ENCODE measurements at regions not wholly inside any gene's neighbourhood (a gene's known extent, or its start where the extent isn't known, plus 50 kb on each side); places are given as distances from the start of the nearest gene placed in this dataset.
"Not testable (repeated sequence)": the region's sequence is repeated elsewhere in the genome, so short reads cannot be mapped to it uniquely, and the experiment has no call there.

DNA sequence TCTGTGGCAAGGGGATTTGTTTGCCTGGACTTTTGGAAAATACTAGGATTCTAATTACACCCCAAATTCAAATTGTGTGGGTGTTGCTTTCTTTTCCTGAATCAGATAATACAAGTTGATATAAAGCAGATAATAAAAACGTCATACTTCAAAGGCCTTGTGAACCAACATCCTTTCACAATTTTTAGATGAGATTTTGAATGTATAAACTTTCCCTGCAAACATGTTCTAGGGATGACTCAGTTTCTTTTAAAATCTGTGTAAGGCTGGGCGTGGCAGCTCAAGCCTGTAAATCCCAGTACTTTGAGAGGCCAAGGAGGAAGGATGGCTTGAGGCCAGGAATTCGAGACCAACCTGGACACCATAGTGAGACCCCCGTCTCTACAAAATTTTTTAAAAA, 182.4 kb downstream of the C12orf75 start:
- TF ChIP-seq, protein P1, sequence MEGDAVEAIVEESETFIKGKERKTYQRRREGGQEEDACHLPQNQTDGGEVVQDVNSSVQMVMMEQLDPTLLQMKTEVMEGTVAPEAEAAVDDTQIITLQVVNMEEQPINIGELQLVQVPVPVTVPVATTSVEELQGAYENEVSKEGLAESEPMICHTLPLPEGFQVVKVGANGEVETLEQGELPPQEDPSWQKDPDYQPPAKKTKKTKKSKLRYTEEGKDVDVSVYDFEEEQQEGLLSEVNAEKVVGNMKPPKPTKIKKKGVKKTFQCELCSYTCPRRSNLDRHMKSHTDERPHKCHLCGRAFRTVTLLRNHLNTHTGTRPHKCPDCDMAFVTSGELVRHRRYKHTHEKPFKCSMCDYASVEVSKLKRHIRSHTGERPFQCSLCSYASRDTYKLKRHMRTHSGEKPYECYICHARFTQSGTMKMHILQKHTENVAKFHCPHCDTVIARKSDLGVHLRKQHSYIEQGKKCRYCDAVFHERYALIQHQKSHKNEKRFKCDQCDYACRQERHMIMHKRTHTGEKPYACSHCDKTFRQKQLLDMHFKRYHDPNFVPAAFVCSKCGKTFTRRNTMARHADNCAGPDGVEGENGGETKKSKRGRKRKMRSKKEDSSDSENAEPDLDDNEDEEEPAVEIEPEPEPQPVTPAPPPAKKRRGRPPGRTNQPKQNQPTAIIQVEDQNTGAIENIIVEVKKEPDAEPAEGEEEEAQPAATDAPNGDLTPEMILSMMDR (conservative IDR thresholded peaks at IDR 0.05 in 1 of 2, IDR thresholded peaks at IDR 0.05 in 1 of 2; ENCODE audit: low read depth in 1 of 2, low read length in 2 of 2): not testable (repeated sequence)
- not testable (repeated sequence) for TF ChIP-seq EZH2 (IDR thresholded peaks at IDR 0.05; ENCODE audit: low read length, missing control alignments)

Measured in fibroblast of lung (primary cell).